Calu3 (cell line): ENCODE measurements at regions not wholly inside any gene's neighbourhood (a gene's known extent, or its start where the extent isn't known, plus 50 kb on each side); places are given as distances from the start of the nearest gene placed in this dataset.

Experiments
- BruUV-seq: library from RNA; stranded (reverse); fragments of 400-500 nt; replicated peaks from 2 replicates; lab custom pipeline; 2021; lab: Mats Ljungman, UMichigan
- CTCF ChIA-PET: fragments of 300-600 bp; sonication (Branson Sonifier 250); formaldehyde crosslinking; loops from one replicate; lab custom pipeline; 2022; ENCODE audit warnings: antibody characterized with exemption; lab: Charles Lee
- DNase-seq: peaks from one replicate; pipeline ENCODE4 v3.0.0; 2022
- H3K27ac Mint-ChIP-seq: one replicate; pipeline ENCODE4 v1.8.0; 2022; ENCODE audit warnings: mixed read lengths; ENCODE audit not compliant: unreplicated experiment
- H3K27me3 Mint-ChIP-seq: one replicate; pipeline ENCODE4 v1.8.0; 2022; ENCODE audit warnings: mixed read lengths; ENCODE audit not compliant: unreplicated experiment
- H3K36me3 Mint-ChIP-seq: one replicate; pipeline ENCODE4 v1.8.0; 2022; ENCODE audit warnings: mild to moderate bottlenecking, moderate library complexity, mixed read lengths; ENCODE audit not compliant: insufficient read depth, unreplicated experiment
- H3K4me1 Mint-ChIP-seq: one replicate; pipeline ENCODE4 v1.8.0; 2022; ENCODE audit warnings: mild to moderate bottlenecking, low read depth, mixed read lengths; ENCODE audit not compliant: unreplicated experiment
- H3K4me3 Mint-ChIP-seq: one replicate; pipeline ENCODE4 v1.8.0; 2022; ENCODE audit warnings: mild to moderate bottlenecking, low read depth, moderate library complexity, mixed read lengths; ENCODE audit not compliant: unreplicated experiment
- H3K9me3 Mint-ChIP-seq: one replicate; pipeline ENCODE4 v1.8.0; 2022; ENCODE audit warnings: low read depth, mixed read lengths; ENCODE audit not compliant: unreplicated experiment
- intact Hi-C: fragments of 100-400 bp; cut with micrococcal nuclease; formaldehyde crosslinking; loops from one replicate; pipeline ENCODE4 v1.10.0; 2022; ENCODE audit not compliant: unreplicated experiment
- TF ChIP-seq, protein P1 (sequence below): fragments of 200-600 bp; IDR thresholded peaks from one replicate; pipeline ENCODE4 v1.8.0; 2022; ENCODE audit warnings: antibody characterized with exemption; ENCODE audit not compliant: unreplicated experiment

DNA sequence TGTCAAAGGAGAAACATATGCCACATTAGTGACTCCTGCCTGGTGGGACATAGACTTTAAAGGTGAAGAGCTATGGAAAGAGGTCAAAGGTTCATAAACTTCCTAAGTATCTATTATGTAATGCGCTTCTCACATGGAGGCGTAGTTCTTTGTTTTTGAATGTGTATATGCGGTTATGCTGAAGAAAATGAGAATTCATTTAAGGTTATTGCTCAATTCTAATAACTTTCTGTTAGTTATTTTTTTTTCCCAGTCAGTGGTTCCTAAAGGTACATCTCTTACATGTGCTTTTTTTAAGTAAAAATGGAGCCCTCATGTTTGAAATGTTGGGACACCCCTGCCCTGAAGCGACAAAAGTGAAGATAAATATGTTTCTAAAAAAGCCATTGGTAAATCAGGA is 156.2 kb downstream of the SPATA31D1 start:
- Mint-ChIP-seq H3K9me3 (no peaks in the 10 kb centered on the region), H3K4me1 (peaks cover 9% of the 10 kb centered on the region), H3K27ac (no peak overlapping the region), H3K4me3 (no peak overlapping the region), H3K36me3 (no peaks in the 10 kb centered on the region), H3K27me3 (no peaks in the 10 kb centered on the region)
- BruUV-seq, result no TSS peak
- TF ChIP-seq, protein P1, sequence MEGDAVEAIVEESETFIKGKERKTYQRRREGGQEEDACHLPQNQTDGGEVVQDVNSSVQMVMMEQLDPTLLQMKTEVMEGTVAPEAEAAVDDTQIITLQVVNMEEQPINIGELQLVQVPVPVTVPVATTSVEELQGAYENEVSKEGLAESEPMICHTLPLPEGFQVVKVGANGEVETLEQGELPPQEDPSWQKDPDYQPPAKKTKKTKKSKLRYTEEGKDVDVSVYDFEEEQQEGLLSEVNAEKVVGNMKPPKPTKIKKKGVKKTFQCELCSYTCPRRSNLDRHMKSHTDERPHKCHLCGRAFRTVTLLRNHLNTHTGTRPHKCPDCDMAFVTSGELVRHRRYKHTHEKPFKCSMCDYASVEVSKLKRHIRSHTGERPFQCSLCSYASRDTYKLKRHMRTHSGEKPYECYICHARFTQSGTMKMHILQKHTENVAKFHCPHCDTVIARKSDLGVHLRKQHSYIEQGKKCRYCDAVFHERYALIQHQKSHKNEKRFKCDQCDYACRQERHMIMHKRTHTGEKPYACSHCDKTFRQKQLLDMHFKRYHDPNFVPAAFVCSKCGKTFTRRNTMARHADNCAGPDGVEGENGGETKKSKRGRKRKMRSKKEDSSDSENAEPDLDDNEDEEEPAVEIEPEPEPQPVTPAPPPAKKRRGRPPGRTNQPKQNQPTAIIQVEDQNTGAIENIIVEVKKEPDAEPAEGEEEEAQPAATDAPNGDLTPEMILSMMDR, result no peak
- DNase-seq, result no peak
- CTCF ChIA-PET, result no interaction called here
- intact Hi-C loops, result loop anchor here (5.0 kb wide), 1 partner anchor 423 kb away; no protein-coding TSS in a partner anchor

- DNase-seq, result no peak
- CTCF ChIA-PET, result no interaction called here
- Mint-ChIP-seq H3K27me3 (no peaks in the 10 kb centered on the region), H3K4me1 (peaks cover 9% of the 10 kb centered on the region), H3K36me3 (no peaks in the 10 kb centered on the region), H3K9me3 (no peaks in the 10 kb centered on the region), H3K27ac (no peak overlapping the region), H3K4me3 (no peak overlapping the region)
- BruUV-seq, result no TSS peak
- intact Hi-C loops, result loop anchor here (5.0 kb wide), 1 partner anchor 424 kb away; no protein-coding TSS in a partner anchor
- TF ChIP-seq, protein P1, result no peak
These were observed 158.1 kb downstream of the SPATA31D1 start for GRCh38 chr9:82146677-82147076.

GRCh38 chr9:82147798-82148425 is 159.3 kb downstream of the SPATA31D1 start:
- TF ChIP-seq, protein P1, result no peak
- CTCF ChIA-PET, result no interaction called here
- Mint-ChIP-seq H3K4me1 (peaks cover 9% of the 10 kb centered on the region), H3K36me3 (no peaks in the 10 kb centered on the region), H3K27ac (no peak overlapping the region), H3K9me3 (no peaks in the 10 kb centered on the region), H3K27me3 (no peaks in the 10 kb centered on the region), H3K4me3 (no peak overlapping the region)
- intact Hi-C loops, result loop anchor here (5.0 kb wide), 1 partner anchor 426 kb away; no protein-coding TSS in a partner anchor
- no peak for DNase-seq
- no TSS peak for BruUV-seq

- no peak for DNase-seq
- no peak overlapping the region for H3K4me3 Mint-ChIP-seq
- H3K27me3 Mint-ChIP-seq, result no peaks in the 10 kb centered on the region
- TF ChIP-seq, protein P1, result no peak
- no peaks in the 10 kb centered on the region for H3K36me3 Mint-ChIP-seq
- intact Hi-C loops, result loop anchor here (5.0 kb wide), 1 partner anchor 426 kb away; no protein-coding TSS in a partner anchor
- no peaks in the 10 kb centered on the region for H3K9me3 Mint-ChIP-seq
- CTCF ChIA-PET, result no interaction called here
- no TSS peak for BruUV-seq
- H3K27ac Mint-ChIP-seq, result no peak overlapping the region
- peaks cover 9% of the 10 kb centered on the region for H3K4me1 Mint-ChIP-seq
These were observed 159.8 kb downstream of the SPATA31D1 start for GRCh38 chr9:82148426-82148810.
